GM19468 (cell line): ENCODE measurements at regions not wholly inside any gene's neighbourhood (a gene's known extent, or its start where the extent isn't known, plus 50 kb on each side); places are given as distances from the start of the nearest gene placed in this dataset.

Source experiments
- ATAC-seq: cut with Tn5 transposase; IDR thresholded peaks from one replicate; pipeline ENCODE4 v1.9.1; 2021; ENCODE audit warnings: mild to moderate bottlenecking, moderate library complexity, moderate number of reproducible peaks; ENCODE audit not compliant: unreplicated experiment; ENCODE audit errors: extremely low read depth

DNA sequence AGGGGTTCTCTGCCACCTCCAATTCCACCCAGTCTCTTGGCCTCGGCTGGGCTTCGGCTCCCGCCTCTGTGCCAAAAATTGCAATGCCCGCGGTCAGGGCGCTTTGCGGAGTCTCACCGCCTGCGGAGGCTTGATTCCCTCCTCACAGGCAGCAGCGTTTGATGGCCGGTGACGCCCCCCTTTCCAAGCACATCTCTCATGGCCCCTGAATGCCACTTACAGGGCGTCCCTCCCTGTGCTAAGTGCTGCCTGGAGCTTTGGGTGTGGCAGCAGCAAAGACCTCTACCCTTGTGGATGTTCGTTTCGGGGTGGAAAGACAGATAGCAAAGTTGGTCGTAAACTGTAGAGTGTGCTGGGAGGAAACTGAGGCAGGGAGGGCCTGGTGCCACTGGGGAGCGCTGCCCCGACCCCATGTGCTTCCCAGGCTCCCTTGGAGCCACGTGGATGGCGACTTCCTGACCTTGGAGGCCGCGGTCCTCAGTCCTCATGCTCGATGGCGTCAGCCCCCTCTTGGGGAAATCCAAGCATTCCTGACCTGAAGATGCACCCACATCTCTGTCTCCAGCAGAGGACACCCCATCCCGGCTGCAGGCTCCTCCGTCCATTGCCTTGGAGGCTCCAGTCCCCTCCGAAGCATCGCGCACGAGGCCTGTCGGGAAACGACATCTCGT lies 249.2 kb upstream of the IRX4 start:
- no peak for ATAC-seq

DNA sequence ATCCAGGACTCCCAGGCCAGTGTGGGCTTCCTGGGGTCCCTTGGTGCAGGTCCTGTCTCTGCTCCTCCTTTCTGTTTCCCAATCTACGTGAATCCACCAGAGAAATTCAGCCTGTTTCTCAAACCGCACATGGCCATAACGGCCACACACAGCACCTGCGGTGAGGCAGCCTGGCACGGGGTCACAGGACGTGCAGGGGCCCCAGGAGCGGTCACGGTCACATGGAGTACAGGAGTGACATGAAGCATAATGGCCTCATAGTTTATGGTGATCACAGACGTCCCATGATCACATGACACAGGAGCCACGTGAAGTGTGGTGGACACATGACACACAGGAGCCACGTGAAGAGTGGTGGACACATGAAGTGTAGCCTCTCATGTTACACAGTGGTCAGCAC lies 248.5 kb upstream of the IRX4 start:
- ATAC-seq: no peak

GRCh38 chr5:2130361-2130760 lies 247.6 kb upstream of the IRX4 start:
- no peak for ATAC-seq

GRCh38 chr5:2129568-2130272 lies 247.0 kb upstream of the IRX4 start:
- ATAC-seq: no peak

- no peak for ATAC-seq
Measured at GRCh38 chr5:2128686-2129355, 246.1 kb upstream of the IRX4 start.

DNA sequence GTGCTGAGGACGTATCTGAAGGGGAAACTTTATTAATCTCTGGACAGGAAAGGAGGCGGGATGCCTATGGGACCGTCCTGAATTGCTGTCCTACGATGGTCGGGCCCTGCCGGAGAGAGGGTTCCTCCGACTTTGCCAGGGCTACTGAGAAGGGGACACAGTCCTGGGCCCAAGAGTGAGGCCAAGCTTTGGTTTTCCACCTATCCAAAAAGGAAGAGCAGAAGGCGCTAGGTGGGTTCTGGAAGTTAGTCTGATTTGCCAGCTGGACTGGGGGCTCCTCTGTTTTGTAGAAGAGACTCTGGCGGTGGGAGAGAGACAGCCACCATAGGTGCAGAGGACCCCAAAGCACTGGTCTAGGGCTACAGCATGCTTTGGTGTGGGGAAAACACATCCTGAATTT lies 243.8 kb upstream of the IRX4 start:
- ATAC-seq: no peak

DNA sequence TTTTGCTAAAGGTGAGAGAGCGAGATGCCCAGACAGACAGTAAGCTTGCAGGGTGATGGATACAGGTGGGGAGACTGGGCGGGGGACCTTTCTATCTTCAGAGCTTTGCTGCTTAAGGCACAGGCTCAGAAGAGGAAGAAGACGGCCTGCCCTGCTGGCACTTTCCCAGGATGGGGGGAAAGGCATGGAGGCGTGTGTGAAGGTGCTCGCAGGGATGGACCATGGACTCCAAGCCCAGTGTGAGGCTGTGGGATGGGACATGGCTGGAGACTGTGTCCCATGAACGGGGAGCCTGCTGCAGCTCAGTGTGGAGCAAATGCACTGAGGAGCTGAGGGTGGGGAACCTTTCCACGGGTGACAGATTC lies 243.2 kb upstream of the IRX4 start:
- no peak for ATAC-seq

DNA sequence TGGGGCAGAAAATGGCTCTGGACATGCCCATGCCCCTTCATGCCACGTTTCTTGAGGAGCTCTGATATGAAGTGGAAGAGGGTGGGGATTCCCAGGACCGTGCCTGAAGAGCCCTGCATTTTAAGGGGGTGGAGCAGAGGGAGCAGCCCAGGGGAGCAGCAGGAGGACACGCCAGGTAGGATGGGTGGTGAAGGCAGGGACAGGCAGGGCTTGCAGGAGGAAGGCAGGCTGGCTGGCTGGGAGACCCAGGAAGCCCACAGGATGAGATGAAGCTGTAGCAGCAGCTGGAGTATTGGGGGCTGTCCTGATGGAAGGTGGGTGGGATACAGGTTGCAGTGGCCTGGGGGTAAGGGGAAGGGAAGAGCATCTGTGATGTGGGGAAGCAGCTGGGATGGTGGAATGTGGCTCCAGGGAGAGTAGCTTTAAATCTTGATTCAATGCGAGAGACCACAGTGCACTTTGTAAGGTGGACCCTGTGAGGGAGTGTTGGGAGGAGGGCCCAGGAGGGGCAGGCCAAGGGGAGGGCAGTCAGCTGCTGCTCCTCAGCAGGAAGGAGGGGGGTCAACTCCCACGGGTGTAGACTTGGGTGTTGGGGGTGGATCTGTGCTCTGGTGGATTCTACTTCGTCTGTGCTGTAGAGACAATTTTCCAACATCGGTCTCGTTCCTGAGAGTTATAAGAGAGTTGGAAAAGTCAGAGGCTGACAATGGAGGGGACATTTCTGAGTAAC lies 242.6 kb upstream of the IRX4 start:
- ATAC-seq: no peak

DNA sequence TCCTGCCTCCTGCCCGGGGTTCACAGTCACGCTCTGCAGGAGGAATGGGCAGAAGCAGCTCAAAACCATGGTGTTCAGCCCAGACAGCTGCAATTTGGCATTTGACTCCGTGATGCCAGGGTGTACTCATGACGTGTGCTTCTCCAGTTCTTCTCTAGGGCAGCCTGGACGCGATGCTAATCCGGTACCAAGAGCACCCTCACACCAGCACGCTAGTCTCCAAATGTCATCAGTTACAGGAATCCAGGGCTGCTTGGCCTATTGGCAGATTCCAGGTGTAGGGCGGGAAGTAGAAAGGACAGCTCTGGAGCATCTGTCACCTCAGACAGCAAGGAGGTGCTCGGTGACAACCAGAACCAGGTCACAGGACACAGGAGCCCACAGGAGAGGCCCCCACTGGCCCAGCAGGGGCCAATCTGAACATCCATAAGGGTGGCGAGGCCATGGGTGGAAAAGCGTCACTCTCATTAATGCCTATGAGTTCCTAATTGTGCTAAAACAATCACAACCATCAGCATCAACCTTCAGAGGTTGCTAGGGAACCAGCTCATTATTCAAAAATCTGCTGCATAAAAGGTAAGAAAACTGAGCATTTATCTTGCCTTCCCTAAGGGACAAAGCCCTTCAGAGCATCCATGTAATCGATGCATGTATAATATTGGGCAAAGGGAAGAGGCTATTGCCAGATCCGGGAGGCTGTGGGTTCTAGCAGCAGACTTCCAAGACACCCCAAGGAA lies 241.9 kb upstream of the IRX4 start:
- no peak for ATAC-seq

DNA sequence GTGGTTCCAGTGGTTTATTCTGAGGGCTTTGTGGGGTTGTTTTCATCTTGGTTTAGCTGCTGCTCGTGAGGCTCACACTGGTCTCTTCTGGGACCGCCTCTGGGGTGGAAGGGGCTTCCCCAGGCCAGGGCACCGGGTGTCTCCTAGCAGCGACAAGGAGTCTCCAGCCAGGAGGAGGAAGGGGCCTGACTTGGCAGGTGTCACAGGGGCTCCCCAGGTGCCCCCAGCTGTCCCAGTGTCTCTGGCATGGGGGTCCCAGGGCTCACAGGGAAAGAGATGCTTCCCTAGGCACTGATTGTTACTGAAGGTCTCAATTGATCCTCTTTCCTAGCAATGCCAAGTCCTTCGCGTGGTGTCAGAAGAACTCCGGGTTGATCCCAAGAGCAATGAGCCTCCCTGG lies 241.1 kb upstream of the IRX4 start:
- ATAC-seq: no peak

DNA sequence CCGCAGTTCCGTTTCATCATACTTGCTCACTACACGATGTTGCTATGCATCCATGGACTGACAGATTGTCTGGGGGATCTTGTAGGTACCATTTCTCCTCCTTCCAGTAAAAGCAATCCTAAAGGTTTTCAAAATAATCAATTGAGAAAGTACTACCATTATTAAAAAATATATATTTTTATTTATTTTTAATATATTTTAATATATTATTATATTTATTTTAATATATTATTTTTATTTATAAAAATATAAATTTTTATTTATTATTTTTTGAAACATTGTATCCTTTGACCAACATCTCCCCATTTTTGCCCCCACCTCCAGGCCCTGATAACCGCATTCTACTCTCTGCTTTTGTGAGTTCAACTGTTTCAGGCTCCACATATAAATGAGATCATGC lies 237.6 kb upstream of the IRX4 start:
- ATAC-seq: no peak

DNA sequence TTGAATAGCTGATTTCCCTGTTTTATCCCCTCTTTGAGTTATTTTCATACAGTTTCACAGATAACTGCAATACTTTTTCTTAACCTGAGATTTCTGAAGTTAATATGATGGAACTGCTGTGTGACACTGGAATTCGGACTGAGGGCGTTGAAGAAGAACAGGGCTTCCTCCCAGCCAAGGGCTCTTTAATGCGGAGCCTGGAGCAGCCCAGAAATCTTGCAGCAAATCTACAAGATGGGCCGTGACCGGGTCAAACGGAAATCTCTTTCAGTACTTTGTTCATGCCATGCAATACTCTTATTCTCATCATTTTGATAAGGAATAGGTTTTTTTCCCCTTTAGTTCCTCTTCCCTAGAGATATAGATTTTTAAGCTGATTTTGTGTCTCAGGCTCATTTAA lies 236.8 kb upstream of the IRX4 start:
- ATAC-seq: no peak

DNA sequence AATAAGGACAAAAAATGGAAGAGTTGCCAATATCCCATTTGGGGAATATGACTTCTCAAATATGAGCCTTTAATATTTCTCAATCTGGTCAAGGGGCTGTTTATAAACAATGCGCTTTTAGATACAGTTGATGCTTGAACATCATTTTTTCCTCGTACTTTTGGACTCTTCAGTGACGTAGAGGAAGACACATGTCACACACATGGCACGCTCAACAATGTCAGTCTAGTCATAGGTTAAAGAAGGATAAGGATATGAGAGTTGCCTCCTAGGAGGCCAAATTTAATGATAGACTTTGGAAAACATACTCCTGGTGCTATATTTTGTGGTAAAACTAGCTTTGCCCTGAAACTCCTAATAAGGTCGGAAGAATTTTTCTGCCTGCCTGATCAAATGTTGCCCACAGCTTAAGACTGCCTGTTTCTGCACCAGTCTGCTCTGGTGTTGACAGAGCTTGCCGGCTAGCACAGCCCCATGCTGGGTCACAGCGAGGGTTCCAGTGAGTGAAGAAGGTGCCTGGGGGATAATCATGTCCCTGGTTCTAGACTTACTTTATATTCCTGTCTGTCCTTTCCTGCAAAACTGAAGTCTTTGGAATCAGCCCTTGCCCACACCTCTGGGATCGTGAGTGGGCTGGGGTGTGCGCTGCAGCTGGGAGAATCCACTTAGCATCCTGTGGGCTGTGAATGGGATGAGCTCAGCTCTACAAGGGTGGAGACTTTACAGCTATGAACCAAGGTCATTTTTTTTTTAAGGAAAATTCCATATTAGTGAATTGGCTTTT lies 230.8 kb upstream of the IRX4 start:
- no peak for ATAC-seq

DNA sequence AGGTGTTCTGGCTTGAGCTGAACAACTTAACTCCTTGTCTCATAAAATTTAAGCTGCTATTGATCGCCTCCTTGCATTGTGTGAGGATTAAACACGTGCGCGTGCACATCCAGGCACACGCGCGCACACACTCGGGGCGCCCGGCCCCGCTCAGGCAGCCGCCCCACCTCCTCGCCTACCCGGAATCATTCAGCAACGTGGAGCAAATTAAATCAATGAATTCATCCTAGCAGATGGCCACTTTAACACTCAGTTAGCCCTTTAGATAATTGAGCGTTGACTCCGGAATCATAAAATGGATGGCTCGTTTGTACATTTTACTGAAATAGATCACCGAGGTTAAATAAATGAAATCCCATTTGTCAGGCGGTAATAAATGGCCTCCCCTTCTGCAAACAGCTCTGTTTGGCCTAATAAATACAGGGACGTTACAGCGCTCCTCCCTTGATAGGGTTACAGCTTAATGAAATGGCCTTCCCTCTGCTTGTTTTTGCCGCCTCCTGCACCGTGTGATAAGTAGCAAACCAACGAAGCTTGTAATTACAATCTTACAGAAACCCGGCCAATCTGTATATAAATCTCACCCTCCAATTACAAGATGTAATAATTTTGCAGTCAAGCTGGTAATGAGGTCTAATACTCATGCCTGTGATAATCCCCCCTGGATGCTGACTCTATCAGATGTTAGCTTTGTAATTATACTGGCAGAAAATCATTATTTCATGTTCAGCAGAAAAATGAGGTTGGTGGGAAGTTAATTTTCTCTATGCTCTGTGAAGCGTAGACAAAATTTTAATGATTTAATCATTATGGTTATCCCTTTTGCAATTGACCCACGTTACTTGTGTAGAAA lies 229.7 kb upstream of the IRX4 start:
- no peak for ATAC-seq

- no peak for ATAC-seq
Measured at GRCh38 chr5:2111569-2112105, 228.9 kb upstream of the IRX4 start.

GRCh38 chr5:2110934-2111462 lies 228.3 kb upstream of the IRX4 start:
- ATAC-seq: no peak

DNA sequence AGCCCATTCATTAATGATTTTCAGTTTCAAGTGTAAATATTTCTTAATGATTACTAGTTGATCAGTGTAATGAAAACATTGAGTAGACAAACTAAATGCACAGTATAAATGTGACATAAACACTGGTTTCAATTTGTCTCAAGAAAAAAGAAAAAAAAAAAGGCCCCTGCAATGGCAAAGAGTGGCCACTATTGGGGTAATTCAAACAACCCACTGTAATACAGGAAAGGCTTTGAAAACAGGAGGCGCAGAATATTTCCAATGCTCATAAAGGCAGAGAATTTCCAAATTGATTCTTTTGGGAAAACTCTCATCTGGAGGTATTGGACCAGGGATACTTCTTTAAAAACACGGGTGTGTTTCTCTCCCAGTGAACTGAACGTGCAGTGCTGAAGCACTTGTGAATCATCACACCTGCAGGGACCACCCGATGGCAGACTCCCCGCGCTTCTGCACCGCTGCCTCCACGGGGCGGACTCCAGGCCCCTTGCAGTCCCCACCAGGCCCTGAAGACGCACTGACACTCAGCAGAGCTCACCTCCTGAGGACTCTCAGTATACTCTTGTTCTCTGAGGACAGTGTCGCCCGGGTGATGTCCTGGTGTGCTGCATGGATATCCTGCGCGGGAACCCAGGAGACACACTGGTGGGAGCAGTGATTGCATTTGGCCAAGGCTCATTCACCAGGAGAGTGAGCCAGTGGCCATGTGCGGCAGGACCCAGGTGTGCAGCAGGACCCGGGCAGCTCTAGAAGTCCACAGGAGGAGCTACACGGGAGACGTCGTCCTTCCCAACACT lies 227.6 kb upstream of the IRX4 start:
- no peak for ATAC-seq
